ENCODE measurements at regions not wholly inside any gene's neighbourhood (a gene's known extent, or its start where the extent isn't known, plus 50 kb on each side); places are given as distances from the start of the nearest gene placed in this dataset.

DNA sequence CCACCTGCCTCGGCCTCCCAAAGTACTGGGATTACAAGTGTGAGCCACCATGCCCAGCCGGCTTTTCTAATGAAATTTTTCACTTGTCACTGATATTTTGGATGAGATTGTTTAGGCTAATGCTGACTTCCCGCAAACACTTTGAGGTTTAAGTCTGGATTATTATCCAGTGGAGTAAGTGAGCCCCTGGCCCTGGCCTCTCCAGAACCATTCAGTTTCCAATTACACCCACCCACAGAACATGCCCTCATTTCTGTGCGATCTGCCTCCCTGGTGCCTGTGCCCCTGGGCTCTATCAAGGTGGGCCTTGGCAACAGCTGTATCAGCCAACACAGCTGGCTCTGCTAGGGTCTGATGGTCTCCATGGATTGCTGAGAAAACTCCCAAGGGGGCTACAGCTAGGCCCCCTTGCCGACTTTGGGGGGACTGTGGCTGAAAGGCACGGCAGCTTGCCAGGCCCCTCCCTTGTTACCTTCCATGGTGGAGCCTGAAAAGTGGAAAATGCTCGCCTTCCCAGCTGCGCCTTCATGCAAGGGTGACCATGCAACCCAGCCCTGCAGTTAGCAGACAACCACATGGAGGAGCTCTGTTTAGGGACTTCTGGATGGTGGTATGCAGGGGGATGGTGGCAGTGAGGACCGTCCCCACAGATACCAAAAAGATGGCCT is 288.9 kb downstream of the FAM43A start:
- no peak for DNase-seq

DNA sequence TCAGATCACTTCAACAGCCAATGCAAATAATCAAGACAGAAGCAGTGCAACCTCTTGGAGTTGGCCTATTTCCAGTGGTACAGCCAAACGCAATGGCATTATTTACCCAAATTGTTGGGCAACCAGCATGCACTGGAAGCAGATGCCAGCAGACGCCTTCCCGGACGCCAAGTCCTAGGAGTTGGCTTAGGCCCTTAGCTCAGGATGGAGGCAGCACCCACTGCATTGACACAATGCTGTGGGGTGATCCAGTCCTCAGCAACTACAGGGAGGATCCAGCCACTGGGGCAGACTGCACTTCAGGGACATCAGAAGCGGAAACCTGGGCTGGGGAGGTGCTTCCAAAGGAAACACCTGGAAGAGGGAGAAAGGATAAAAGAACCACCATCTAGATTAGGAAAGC is 290.4 kb downstream of the FAM43A start:
- no peak for DNase-seq

DNA sequence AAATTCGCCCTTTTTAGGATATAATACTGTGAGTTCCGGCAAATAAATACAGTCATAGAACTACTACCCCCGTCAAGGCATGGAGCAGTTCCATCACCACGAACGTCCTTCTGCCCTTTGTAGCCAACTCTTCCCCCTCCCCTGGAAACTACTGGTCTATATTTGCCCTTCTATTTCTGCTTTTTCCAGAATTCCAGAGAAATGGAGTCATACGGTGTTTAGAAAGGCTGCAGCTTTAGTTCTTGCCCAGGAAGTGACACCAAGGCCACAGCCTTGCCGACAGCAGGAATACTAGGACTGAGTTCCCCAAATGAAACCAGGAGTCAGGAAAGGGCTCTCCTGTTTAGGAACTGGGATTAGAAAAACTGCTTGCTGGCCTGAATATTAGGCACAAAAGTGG is 291.2 kb downstream of the FAM43A start:
- no peak for DNase-seq

DNA sequence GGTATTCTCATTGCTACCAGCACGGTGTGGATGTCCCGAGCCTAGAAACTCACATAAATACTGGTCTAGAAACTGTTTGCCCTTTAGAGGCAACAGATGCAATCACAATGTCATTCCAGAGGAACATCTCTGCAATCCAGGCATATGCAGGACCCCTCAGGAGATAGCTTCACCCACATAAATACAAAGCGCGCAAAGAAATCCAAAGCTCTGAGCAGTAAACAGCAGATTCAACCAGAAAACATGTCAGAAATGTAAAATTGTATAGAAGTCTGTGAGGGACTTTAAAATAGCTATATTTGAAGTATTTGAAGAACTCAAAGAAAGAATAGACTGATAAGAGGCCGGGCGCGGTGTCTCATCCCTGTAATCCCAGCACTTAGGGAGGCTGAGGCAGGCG is 291.7 kb downstream of the FAM43A start:
- no peak for DNase-seq

DNA sequence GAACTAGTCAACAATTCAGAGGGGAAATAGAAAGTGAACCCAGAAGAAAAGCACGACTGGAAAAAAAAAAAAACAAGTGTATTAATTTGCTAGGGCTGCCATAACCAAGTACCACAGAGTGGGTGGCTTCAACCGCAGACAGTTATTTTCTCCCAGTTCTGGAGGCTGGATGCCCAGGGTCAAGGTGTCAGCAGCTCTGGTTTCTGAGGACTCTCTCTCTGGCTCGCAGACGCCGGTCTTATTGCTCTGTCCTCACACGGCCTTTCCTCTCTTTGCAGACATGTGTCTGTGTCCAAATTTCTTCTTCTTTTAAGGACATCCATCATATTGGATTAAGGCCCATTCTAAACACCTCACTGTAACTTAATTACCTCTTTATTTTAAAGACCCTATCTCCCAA is 291.8 kb downstream of the XXYLT1 start:
- no peak for DNase-seq

DNA sequence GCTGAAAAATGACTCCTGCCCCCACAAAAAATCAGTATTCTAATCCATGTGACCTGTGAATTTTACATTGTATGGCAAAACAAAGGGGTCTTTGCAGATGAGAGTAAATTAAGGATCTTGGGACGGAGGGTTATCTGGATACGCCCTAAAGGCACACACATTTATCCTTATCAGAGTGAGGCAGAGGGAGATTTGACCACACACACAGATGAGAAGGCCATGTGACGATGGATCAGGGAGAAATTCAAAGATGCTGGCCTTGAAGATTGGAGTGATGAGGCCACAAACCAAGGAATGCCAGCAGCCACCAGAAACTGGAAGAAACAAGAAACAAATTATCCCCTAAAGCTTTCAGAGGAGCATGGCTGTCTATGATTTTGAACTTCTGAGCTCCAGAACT is 288.5 kb downstream of the XXYLT1 start:
- DNase-seq = no peak

DNA sequence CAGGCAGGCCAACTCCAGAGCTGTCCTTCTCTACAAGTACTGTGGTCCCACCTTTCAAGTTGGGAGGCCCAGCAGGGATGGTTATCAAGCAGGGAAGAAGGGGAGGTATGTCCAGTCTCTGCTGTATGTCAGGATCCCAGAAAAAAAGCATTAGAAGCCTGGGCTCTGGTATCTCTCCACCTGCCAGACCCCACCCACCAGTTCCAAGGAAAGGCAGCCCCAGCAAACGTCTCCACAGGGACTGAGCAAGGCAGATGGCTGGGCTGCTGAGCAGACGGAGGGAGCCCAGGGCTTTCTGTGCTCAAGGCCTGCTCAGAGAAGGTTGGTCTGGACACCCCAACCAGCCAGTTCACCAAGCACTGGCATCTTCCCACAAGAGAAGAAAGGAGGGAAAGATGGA is 287.8 kb downstream of the XXYLT1 start:
- DNase-seq = no peak

DNA sequence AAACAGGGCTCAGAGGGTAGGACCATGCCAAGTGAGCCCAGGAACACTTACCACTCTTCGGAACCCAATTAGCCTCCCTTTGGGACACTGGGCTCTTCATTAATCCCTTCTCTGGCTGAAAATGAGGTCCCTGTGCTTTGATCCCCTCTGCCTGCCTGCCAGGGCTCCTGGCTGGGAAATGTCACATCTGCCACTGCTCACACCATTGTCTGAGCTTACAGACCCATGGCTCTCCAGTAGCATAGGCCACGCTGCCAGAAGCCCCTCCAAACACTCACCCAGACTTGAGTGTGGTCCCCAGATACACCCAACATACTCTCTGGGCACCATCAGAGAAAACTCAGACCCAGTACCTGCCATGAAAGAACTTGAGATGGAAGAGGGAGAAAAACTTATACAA is 287.3 kb downstream of the XXYLT1 start:
- peak in 1 of 2 experiments; percentile 17 for DNase-seq

DNA sequence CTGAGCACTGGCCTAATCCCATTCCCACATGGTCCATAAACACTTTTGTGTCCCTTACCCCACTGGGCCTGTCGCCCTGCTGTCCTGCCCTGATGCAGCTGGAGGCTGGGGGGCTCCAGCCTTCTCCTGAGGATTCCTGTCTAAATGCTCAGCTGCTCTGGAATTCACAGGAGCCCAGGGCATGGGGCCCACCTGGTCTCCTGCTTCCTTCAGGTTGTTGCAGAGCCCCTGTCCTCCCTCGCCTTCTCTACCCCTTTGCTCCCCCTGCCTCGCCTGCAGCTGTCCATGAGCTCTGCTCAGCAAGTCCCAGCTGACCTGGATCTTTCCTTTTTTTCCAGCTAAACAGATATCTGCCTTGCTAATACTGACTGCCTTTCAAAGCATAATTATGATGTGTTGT is 286.9 kb downstream of the XXYLT1 start:
- no peak for DNase-seq

DNA sequence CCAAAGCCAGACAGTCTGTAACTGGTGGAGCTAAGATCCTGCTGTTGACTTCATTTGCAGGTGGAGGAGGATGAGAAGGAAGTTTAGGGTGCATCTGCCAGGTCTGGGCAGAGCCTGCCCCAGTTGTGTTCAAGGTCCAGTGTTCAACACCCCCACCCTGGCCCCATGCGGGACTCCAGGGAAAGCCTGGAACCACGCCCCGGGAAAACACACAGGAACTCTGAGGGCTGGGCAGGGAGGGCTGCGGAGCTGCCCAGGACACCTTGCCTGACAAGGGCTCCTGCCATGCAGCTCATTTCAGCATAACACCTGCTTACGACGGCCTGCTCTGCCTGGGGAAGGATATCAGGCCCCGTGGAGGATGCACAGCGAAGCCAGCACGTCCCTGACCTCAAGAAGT is 286.3 kb downstream of the XXYLT1 start:
- no peak for DNase-seq

DNA sequence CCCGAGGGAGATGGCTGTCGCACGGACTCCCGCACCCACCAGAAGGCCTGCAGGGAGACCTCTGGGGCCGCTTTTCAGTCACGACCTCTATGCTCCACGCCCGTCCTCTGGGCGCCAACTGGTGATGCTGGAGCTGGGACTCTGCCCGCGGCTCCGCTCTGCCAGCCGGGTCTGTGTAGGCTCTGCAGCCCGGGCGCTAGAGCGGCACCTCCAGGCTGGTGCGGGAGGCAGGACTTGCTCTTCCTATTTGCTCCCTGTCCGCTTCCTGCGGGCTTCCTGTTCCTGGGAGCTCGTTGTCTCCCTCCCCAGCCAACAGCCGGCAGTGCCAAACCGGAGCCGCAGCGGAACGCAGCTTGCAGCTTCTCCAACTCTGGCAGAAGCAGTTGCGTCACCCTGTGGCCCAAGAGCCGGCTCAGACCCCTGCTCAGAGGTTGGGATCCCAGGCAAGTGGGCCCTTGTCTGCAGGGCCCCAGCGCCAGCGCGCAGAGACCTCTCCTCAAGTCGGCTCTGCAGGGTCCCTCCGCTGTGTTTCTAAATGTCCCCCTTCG is 285.9 kb downstream of the XXYLT1 start:
- DNase-seq = peak; percentile 80 to 93

DNA sequence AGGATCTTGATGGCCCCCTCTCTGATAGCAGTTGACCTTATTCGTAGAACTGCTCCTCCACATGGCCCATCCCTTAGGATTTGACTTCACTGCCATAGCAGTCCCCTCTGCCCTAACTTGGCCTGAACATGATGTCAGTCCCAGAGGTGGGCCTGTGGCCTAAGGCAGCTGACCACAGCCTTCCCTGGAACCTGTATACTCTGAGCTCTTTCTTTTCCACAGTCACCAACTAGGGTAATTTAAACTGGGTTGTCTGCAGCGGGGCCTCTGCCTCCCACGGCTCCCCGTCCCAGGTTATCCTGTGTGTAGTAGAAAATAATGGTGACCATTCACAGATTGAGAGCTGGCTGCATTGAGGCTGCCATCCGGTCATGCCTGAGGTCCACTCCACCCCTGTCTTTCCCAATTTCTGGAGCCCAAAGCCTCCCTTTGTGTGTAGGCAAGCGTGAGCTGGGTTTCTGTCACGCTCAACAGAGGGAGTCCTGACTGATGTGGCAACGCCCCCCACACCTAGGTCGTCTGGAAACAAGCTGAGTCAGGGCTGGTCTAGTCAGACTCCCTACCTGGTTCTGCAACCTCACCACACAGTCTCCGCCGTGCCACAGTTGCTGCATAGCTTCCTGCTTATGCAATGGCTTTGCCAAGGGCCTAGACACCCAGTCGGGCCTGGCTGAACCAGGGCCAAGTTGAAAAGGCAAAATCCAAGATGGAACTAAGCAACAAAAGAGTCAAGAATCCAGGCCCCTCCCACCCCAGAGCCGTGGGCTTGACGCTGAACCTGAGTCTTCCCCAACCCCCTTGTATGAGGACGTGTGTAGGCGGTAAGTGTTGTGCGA is 284.5 kb downstream of the XXYLT1 start:
- DNase-seq = no peak

DNA sequence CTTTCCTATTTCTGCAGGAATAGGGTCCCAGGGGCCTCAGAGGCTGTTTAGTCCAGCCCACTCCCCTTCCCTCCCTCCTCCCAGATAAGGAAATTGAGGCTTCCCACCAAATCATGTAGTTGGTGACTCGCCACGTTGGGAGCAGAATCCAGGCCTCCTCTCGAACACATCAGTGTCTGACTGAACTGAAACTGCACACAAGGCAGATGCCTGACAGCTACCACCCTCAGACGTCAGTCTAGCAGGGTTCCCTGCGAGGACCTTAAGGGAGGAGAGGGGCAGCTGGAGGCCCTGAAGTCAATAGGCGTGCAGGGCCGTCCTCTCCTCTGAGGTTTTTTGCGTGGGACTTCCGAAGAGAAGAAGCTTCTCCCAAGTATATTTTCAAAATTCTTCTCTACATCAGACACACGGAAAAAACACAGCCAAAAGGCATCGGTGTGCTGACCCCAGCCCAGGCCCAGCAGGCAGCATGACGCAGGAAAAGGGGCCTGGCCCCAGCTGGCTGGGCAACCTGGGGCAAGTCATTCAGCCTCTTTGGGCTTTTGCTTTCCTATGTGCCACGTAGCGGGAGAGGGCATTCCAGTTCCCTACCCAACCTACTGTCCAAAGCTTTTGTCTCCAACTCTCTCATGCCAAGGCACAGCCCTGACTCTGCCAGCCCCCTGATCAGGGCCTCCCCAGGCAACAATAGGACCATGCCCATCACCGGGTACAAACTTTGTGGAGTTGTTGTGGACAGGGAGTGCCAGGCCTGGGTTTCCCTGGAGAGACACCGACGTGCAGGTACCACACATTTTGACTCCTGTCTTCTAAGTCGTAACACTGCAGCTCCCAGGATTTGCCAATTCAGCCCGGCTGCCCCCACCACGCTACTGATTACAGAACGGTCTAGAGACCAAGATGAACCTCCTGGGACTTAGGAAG is 283.1 kb downstream of the XXYLT1 start:
- no peak for DNase-seq

DNA sequence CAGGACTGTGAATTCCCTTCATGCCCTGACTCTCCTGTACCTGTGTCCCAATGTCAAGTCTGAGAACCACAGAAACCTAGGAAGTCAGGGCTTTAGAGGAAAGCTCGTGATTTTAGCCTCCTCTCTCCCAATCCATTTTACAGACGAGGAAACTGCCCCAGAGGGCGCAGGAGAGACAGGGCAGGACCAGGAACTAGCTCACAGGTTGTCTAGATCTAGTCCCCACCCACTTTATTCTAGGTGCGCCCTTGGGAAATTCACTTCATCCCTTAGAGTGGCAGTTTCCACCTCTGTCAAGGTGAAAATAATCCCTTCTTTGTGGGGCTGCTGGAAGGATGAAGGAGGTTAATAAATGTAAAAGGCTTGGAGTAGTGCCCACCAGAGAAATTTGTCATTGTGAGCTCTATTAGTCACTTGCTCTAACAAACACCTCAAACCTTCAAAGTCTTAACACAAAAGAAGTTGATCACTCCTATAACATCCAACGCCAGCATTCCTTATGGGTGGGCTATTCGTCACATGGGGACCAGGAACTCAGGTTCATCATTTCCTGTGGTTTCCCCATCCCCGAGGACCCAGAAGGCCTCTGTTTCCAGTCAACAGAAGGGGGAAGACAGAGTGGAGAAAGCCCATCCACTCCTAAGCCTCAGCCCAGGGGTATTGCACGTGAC is 282.3 kb downstream of the XXYLT1 start:
- no peak for DNase-seq

DNA sequence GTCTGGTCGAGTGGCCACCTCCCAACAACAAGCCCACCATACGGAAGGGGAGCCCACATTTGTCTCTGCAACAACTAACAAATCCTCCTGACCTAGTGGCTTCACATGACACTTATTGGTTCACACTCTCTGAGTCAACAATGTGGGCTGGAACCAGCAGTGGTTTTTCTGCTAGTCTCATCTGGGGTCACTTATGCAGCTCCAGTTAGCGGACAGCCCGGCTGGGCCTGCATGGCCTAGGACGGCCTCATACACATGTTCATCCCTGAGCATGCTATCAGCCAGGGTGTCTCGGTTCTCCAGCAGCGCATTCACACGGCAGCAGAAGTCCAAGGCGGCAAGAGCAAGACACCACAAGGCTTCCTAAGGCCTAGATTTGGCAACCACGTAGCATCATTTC is 281.7 kb downstream of the XXYLT1 start:
- DNase-seq = no peak

DNA sequence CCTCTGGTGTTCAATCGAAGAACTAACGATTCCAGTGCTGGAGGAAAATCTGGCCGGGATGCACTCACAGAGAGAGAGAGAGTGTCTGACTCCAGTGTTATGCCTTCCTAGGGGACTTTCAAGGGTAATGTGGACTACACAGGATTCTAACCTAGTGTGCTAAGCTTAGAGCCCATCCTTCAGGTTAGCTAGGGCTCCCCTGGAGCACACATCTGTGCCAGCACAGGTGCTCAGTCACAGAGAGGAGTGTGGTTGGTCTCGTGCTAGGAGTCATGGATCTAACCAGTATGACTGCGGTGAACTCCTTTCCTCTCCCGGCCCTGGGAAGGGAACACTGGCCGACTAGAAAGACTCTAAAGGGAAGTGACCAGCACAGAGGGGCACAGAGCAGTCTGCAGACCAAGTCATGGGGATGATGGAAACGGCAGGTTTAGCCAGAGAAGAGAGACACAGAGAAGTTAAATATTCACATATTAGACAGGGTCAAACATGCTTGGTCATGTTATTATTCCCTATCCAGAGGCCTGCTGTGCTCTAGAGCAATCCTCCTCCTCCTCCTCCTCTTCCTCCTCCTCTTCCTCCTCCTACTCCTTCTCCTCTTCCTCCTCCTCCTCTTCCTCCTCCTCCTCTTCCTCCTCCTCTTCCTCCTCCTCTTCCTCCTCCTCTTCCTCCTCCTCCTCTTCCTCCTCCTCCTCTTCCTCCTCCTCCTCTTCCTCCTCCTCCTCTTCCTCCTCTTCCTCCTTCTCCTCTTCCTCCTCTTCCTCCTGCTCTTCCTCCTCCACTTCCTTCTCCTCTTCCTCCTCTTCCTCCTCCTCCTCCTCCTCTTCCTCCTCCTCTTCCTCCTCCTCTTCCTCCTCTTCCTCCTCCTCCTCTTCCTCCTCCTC is 280.3 kb downstream of the XXYLT1 start:
- no peak for DNase-seq

DNA sequence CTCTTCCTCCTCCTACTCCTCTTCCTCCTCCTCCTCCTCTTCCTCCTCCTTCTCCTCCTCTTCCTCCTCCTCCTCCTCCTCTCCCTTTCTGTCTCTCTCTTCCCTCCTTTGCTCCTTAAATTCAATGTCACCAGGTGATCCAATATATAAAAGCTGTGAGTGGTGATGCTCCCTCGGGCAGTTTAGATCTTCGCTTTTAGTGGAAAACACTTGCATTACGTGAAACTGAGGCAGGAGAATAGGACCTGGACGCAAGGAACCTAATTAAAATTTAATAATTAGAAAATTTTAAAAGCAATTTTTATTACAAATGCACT is 279.7 kb downstream of the XXYLT1 start:
- DNase-seq = no peak

DNA sequence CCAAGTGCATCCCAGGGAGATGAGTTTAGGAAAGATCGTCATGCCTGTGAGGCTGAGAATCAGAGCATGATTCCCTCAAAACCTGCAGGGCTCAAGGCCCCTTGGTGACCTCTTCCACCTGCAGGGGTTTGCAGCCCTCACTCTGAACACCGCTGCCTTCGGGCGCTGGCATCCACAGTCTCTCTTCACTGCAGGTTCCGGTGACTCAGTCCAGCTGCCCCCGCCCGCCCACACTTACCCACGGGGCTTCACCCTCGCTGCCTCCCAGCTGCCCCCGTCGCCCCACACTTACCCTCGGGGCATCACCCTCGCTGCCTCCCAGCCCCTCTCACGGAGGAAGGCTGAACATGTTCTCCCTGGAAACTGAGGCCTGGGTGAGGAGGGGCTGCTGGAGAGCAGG is 277.1 kb downstream of the XXYLT1 start:
- DNase-seq = no peak

DNA sequence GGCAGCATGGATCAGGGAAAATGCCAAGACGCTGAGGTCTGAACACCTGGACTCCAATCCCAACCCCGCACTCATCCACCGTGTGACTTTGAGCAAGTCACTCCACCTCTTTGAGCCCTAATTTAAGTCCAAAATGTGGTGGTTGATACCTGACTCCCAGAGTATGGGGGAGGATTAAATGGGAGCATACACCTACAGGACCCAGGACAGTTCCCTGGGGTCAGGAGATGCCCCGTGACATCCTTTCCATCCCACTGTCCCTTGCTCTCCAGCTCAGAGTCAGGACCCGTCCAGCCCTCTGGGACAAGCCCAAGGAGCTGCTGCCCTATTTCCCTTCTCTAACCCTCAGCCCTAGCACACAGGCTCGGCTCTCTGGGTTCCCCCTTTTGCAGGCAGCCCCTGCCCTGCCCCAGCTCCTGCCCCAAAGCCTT is 276.4 kb downstream of the XXYLT1 start:
- DNase-seq = no peak

DNA sequence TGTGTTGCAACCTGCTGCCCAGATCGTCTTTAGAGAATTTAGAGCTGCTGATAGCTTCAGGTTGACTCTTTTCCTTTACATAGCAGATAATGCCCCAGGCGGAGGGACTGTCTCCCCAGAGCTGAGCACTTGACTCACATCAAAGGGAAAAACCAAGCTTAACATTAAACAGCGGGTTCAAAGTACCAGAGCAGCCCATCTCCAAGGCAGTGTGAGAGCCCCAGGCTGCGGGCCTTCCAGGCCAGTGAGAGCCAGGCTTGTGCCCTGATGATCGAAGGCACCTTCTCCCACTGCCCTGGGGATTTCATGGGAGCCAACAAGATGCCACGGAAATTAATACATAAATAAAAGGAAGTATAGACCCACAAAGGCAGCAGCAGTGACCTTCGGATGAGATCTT is 275.6 kb downstream of the XXYLT1 start:
- no peak for DNase-seq

DNA sequence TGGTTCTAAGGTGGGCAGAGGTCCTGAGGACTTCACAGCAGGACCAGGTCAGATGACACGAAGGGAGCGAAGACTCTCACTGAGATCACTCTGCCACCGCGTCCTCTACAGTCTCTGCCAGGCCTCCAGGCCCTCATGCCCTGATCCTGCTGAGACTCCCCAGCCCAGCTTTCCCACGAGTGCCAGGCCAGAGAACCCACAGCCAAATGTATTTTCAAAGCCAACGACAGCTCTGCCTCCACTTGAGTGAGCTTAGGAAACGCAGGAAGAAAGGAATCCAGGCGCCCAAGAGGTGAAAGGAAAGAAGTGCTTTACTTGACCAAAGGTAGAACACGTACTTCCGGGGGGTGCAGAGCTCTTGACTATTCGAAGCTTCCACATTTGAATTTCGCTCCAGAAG is 275.0 kb downstream of the XXYLT1 start:
- DNase-seq = no peak

DNA sequence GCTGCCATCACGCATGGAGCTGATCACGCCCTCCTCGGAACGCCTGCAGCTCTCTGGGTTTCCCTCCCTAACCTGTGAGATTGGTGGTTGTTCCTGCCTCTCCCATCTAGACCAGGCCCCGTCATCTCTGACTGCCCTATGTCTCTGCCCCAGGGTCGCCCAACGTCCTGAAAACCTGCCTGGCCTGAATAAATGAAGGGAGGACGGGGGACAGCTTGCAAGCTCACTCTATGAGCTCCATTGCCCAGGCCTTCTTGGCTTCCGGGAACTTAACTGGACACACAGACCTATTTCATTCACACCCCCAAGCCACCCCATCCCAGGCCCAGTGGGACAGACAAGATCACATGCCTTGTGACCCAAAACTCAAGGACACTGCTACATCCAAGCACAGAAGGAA is 274.2 kb downstream of the XXYLT1 start:
- DNase-seq = no peak
